K562 (cell line): ENCODE measurements at regions not wholly inside any gene's neighbourhood (a gene's known extent, or its start where the extent isn't known, plus 50 kb on each side); places are given as distances from the start of the nearest gene placed in this dataset.
A peak's percentile ranks its signal among the peaks of the same experiment; 100 is the strongest.

ENCODE experiments used
- ATAC-seq: fragments of 200-7000 bp; cut with Tn5 transposase; 3 replicates; pipeline ENCODE4 v1.9.1; 2020; ENCODE audit warnings: moderate library complexity
- BruUV-seq: library from RNA; stranded (reverse); fragments of 400-500 nt; replicated peaks from 2 replicates; lab custom pipeline; 2021; lab: Mats Ljungman, UMichigan
- CTCF ChIA-PET: fragments of 300-600 bp; formaldehyde crosslinking; extraction: SDS; loops from one replicate; lab custom pipeline; 2021; ENCODE audit warnings: low intra/inter-chr PET ratio; lab: Yijun Ruan, JAX
- POLR2A ChIA-PET: fragments of 300-600, 350-650 bp; sonication (Branson Sonifier 250); formaldehyde crosslinking; extraction: SDS; loops from one replicate; lab custom pipeline; 2021; ENCODE audit warnings: antibody characterized with exemption, inconsistent platforms; lab: Yijun Ruan, JAX
- DNase-seq, 4 experiments: peaks; one replicate each; pipeline versions ENCODE4 v3.0.0 to v3.0.0-alpha.2; 2011 to 2018; ENCODE audit warnings: low spot score in 3 of 4, mixed read lengths in 3 of 4; ENCODE audit errors: extremely low read depth in 1 of 4
- FAIRE-seq: peaks from 2 replicates; lab custom pipeline; 2011; peaks lifted over from hg19 to GRCh38; lab: Jason Lieb, UNC
- H2AFZ ChIP-seq: 2 replicates; pipeline ENCODE4 v1.6.0; 2011; ENCODE audit warnings: low read depth, low read length, control low read depth, inconsistent platforms
- H3K27ac ChIP-seq: fragments of 200-600 bp; 3 replicates; pipeline ENCODE4 v1.8.0; 2011; ENCODE audit warnings: low read depth, mild to moderate bottlenecking, control low read depth, inconsistent platforms, low read length, moderate library complexity, mixed read lengths; ENCODE audit errors: extremely low read depth
- H3K27me3 ChIP-seq, 2 experiments: fragments of 300-600 bp in 1 of 2; 2 replicates in 1 of 2; 3 replicates in 1 of 2; pipeline versions ENCODE4 v1.6.0 to v1.8.0; 2011; ENCODE audit warnings: inconsistent platforms in 2 of 2, low read length in 2 of 2, mild to moderate bottlenecking in 1 of 2, mixed read lengths in 1 of 2, moderate library complexity in 1 of 2; ENCODE audit not compliant: control insufficient read depth in 2 of 2, insufficient read depth in 2 of 2
- H3K36me3 ChIP-seq: fragments of 300-600 bp; 3 replicates; pipeline ENCODE4 v1.8.0; 2011; ENCODE audit warnings: mild to moderate bottlenecking, low read length, inconsistent platforms; ENCODE audit not compliant: control insufficient read depth, insufficient read depth
- H3K4me1 ChIP-seq, 2 experiments: fragments of 200-600 bp in 1 of 2; replicated peaks in 1 of 2; 2 replicates in 1 of 2; 3 replicates in 1 of 2; pipeline versions ENCODE4 v1.5.1 to v1.8.0; 2011; ENCODE audit warnings: inconsistent platforms in 2 of 2, low read length in 2 of 2, mild to moderate bottlenecking in 1 of 2, mixed read lengths in 1 of 2, moderate library complexity in 1 of 2; ENCODE audit not compliant: control insufficient read depth in 2 of 2, insufficient read depth in 2 of 2
- H3K4me2 ChIP-seq: 2 replicates; pipeline ENCODE4 v1.6.1; 2011; ENCODE audit warnings: low read length, control low read depth, inconsistent platforms, mixed read lengths; ENCODE audit not compliant: insufficient read depth
- H3K4me3 ChIP-seq: fragments of 200-600 bp; sonication (generic), shearing (Covaris generic); 2 replicates; pipeline ENCODE4 v1.5.1; 2016; ENCODE audit warnings: control low read depth, inconsistent platforms
- H3K79me2 ChIP-seq: fragments of 200-600 bp; 3 replicates; pipeline ENCODE4 v1.8.0; 2011; ENCODE audit warnings: low read length, inconsistent platforms; ENCODE audit not compliant: control insufficient read depth, insufficient read depth
- H3K9ac ChIP-seq, 2 experiments: 2 replicates each; pipeline versions ENCODE4 v1.6.0 to v1.6.1; 2011; ENCODE audit warnings: low read depth in 2 of 2, low read length in 2 of 2, control low read depth in 1 of 2, inconsistent platforms in 1 of 2, mild to moderate bottlenecking in 1 of 2, mixed read lengths in 1 of 2; ENCODE audit not compliant: insufficient read depth in 1 of 2
- H3K9me1 ChIP-seq: one replicate; pipeline ENCODE4 v1.6.0; 2011; ENCODE audit warnings: inconsistent platforms, mild to moderate bottlenecking, low read length, moderate library complexity; ENCODE audit not compliant: control insufficient read depth, insufficient read depth
- H3K9me3 ChIP-seq: replicated peaks from 2 replicates; pipeline ENCODE4 v1.5.1; 2011; ENCODE audit warnings: low read depth, low read length, inconsistent platforms; ENCODE audit not compliant: control insufficient read depth, insufficient read depth
- H4K20me1 ChIP-seq: replicated peaks from 2 replicates; pipeline ENCODE4 v1.6.1; 2011; ENCODE audit warnings: low read length, inconsistent platforms, mixed read lengths; ENCODE audit not compliant: control insufficient read depth, insufficient read depth
- CTCF ChIP-seq, 3 experiments: IDR thresholded peaks in 2 of 3; conservative IDR thresholded peaks in 1 of 3; 2 replicates each; pipeline ENCODE4 v1.5.1; 2011 to 2012; ENCODE audit warnings: low read length in 3 of 3, mild to moderate bottlenecking in 3 of 3, control low read depth in 2 of 3, improper control_type of control experiment in 1 of 3, inconsistent platforms in 1 of 3, low read depth in 1 of 3, mixed read lengths in 1 of 3, moderate library complexity in 1 of 3; ENCODE audit not compliant: insufficient read depth in 2 of 3
- RAD21 ChIP-seq, 2 experiments: fragments of 250-450 bp in 1 of 2; fragments of 450-650 bp in 1 of 2; sonication (Bioruptor Pico) in 1 of 2; formaldehyde crosslinking in 1 of 2; IDR thresholded peaks in 1 of 2; conservative IDR thresholded peaks in 1 of 2; 2 replicates each; pipeline versions ENCODE4 v1.4.0 to v1.8.0; 2020 to 2022; ENCODE audit warnings: mild to moderate bottlenecking in 2 of 2, moderate library complexity in 1 of 2
- REST ChIP-seq, 2 experiments: fragments of 450-650 bp; formaldehyde crosslinking in 1 of 2; IDR thresholded peaks; 2 replicates each; pipeline versions ENCODE4 v1.4.0 to v1.6.1; 2014 to 2020; ENCODE audit warnings: mild to moderate bottlenecking in 2 of 2, borderline replicate concordance in 1 of 2, low read depth in 1 of 2
- ZBTB33 ChIP-seq: sonication (generic); formaldehyde crosslinking; IDR thresholded peaks from 2 replicates; pipeline ENCODE4 v1.8.1; 2023; ENCODE audit warnings: mild to moderate bottlenecking, missing genetic modification reagents
- WGBS: fragments of 100-300 bp; shearing (Covaris generic); methylation state at CpG from one replicate; pipeline ENCODE4 v1.1.6; 2016; ENCODE audit warnings: low coverage, mixed read lengths; ENCODE audit not compliant: insufficient coverage; ENCODE audit errors: missing lambda C conversion rate; 5-methylcytosine and 5-hydroxymethylcytosine counted together
- in situ Hi-C: fragments of 300-500 bp; cut with MboI; formaldehyde crosslinking; loops from 4 replicates; pipeline ENCODE4 v1.15.0; 2018; ENCODE audit warnings: inconsistent platforms, mixed read lengths
- intact Hi-C: fragments of 100-400 bp; cut with micrococcal nuclease; formaldehyde crosslinking; loops from 2 replicates; pipeline ENCODE4 v1.14.2; 2022

GRCh38 chr6:108746366-108746765 is 101.9 kb upstream of the ARMC2 start:
- Histone ChIP-seq H3K27ac (no peak overlapping the region), H3K27me3 (peaks cover 6 to 34% of the 10 kb centered on the region in 2 experiments; a peak in 4 of 5 replicates), H3K79me2 (no peaks in the 10 kb centered on the region), H3K4me3 (no peak overlapping the region), H3K9me3 (no peaks in the 10 kb centered on the region), H3K9me1 (peaks cover 2% of the 10 kb centered on the region), H3K4me2 (no peak overlapping the region), H4K20me1 (no peaks in the 10 kb centered on the region), H2AFZ (no peak overlapping the region), H3K36me3 (no peaks in the 10 kb centered on the region), H3K4me1 (peaks cover 3 to 10% of the 10 kb centered on the region in 2 experiments; a peak in 3 of 5 replicates), H3K9ac (no peak overlapping the region)
- DNase-seq, result no peak
- in situ Hi-C loops (no loop called here), intact Hi-C loops (no loop called here)
- WGBS, result 26% methylated on average over 5 of the region's 5 CpGs
- ChIA-PET POLR2A (no interaction called here), CTCF (interaction anchor here (1.0 kb wide), 1 partner anchor 204 kb away, joined by 4 read pairs; no protein-coding TSS in a partner anchor)
- BruUV-seq, result no TSS peak
- no peak for FAIRE-seq
- TF ChIP-seq REST (IDR thresholded peaks at IDR 0.05; ENCODE audit: borderline replicate concordance), result peak; percentile 27; the same call in 1 of the 2 replicates
- TF ChIP-seq REST (CRISPR knock-in tag; IDR thresholded peaks at IDR 0.05; ENCODE audit: low read depth), result no peak
- peak in 1 of 3 experiments; percentile 10; a peak in 1 of 6 replicates for TF ChIP-seq CTCF (IDR thresholded peaks at IDR 0.05 in 2 of 3, conservative IDR thresholded peaks at IDR 0.05 in 1 of 3; ENCODE audit: insufficient read depth in 2 of 3, low read depth in 1 of 3, low read length in 3 of 3)
- peak in 1 of 2 experiments; percentile 30; a peak in 1 of 4 replicates for TF ChIP-seq RAD21 (CRISPR knock-in tag; conservative IDR thresholded peaks at IDR 0.05 in 1 of 2, IDR thresholded peaks at IDR 0.05 in 1 of 2)
- TF ChIP-seq ZBTB33 (CRISPR knock-in tag), result no peak
- peak; percentile 47; the same call in 2 of the 3 replicates for ATAC-seq
